Lung (tissue), 11 donors: ENCODE measurements at regions not wholly inside any gene's neighbourhood (a gene's known extent, or its start where the extent isn't known, plus 50 kb on each side); places are given as distances from the start of the nearest gene placed in this dataset.

Experiments used
- ATAC-seq: fragments of 200-7000 bp; cut with Tn5 transposase; one replicate; pipeline ENCODE4 v1.9.1; 2020; ENCODE audit warnings: moderate number of reproducible peaks; ENCODE audit not compliant: insufficient read depth, low FRiP score
- DNase-seq, 3 donors: peaks; one replicate each; pipeline ENCODE4 v3.0.0-alpha.2; 2013 to 2017
- H3K27ac ChIP-seq, 2 donors: one replicate each; pipeline ENCODE4 v1.5.1; 2013; ENCODE audit warnings: mild to moderate bottlenecking in 2 of 2, moderate library complexity in 2 of 2, control low read depth in 1 of 2, inconsistent platforms in 1 of 2, low read depth in 1 of 2, low read length in 1 of 2
- H3K27me3 ChIP-seq, 3 donors: one replicate each; pipeline ENCODE4 v1.5.1; 2013; ENCODE audit warnings: low read length in 2 of 3; ENCODE audit not compliant: control insufficient read depth in 3 of 3, insufficient read depth in 3 of 3
- H3K36me3 ChIP-seq, 4 donors: one replicate each; pipeline ENCODE4 v1.5.1; 2013; ENCODE audit warnings: low read length in 4 of 4, mild to moderate bottlenecking in 1 of 4, moderate library complexity in 1 of 4; ENCODE audit not compliant: control insufficient read depth in 4 of 4, insufficient read depth in 4 of 4
- H3K4me1 ChIP-seq, 5 donors: one replicate each; pipeline ENCODE4 v1.5.1; 2013; ENCODE audit warnings: low read length in 5 of 5, mild to moderate bottlenecking in 2 of 5, moderate library complexity in 1 of 5; ENCODE audit not compliant: control insufficient read depth in 5 of 5, insufficient read depth in 5 of 5
- H3K4me3 ChIP-seq: one replicate; pipeline ENCODE4 v1.5.1; 2013; ENCODE audit warnings: mild to moderate bottlenecking, control low read depth, moderate library complexity
- H3K9ac ChIP-seq, 2 donors: one replicate each; pipeline ENCODE4 v1.5.1; 2013; ENCODE audit warnings: low read length in 2 of 2, control low read depth in 1 of 2; ENCODE audit not compliant: insufficient read depth in 1 of 2
- H3K9me3 ChIP-seq, 4 donors: one replicate each; pipeline ENCODE4 v1.5.1; 2013; ENCODE audit warnings: low read length in 3 of 4, mild to moderate bottlenecking in 1 of 4, moderate library complexity in 1 of 4; ENCODE audit not compliant: control insufficient read depth in 4 of 4, insufficient read depth in 3 of 4
- WGBS, 2 donors: extraction: QIAGEN DNeasy Blood & Tissue Kit; methylation state at CpG; one replicate each; pipeline ENCODE4 v1.1.7; 2013; 5-methylcytosine and 5-hydroxymethylcytosine counted together
- TF ChIP-seq, protein P1 (sequence below): IDR thresholded peaks from 2 replicates; pipeline ENCODE4 v1.5.1; 2012; ENCODE audit warnings: mild to moderate bottlenecking; ENCODE audit errors: control extremely low read depth, extremely low read depth
- donor health status: control.
- donor health status: control.
- donor health status: Bipolar disorder and iron deficiency.
- donor health status: healthy.
- donor health status: DM: yes; HTN: yes; CAD: no.

DNA sequence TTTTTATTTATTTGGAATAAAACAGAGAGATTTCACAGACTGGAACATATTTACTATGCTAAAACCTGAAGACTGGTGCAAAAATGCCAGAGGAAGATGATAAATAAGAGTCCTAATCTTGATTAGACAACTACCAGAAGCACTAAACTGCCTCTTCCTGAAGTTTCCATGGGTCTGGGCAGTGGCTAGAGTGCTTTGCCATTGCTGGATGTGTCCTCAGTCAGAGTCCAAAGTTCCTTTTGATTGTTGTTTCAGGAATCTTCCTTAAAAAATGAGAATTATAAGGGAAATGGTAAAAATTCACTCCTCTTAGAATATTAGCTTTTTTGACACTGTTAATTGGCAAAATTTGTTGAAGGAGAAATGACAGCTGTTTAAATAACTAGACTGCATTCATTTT is 86.3 kb upstream of the AHR start:
- TF ChIP-seq, protein P1, sequence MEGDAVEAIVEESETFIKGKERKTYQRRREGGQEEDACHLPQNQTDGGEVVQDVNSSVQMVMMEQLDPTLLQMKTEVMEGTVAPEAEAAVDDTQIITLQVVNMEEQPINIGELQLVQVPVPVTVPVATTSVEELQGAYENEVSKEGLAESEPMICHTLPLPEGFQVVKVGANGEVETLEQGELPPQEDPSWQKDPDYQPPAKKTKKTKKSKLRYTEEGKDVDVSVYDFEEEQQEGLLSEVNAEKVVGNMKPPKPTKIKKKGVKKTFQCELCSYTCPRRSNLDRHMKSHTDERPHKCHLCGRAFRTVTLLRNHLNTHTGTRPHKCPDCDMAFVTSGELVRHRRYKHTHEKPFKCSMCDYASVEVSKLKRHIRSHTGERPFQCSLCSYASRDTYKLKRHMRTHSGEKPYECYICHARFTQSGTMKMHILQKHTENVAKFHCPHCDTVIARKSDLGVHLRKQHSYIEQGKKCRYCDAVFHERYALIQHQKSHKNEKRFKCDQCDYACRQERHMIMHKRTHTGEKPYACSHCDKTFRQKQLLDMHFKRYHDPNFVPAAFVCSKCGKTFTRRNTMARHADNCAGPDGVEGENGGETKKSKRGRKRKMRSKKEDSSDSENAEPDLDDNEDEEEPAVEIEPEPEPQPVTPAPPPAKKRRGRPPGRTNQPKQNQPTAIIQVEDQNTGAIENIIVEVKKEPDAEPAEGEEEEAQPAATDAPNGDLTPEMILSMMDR: no peak
- Histone ChIP-seq H3K4me1 (peaks cover 0 to 5% (median under 1%) of the 10 kb centered on the region in 5 donors), H3K9me3 (peaks cover 0 to 2% (median 0%) of the 10 kb centered on the region in 4 donors), H3K36me3 (no peaks in the 10 kb centered on the region), H3K4me3 (no peak overlapping the region), H3K9ac (no peak overlapping the region), H3K27me3 (no peaks in the 10 kb centered on the region), H3K27ac (no peak overlapping the region)
- ATAC-seq: no peak
- DNase-seq: no peak

DNA sequence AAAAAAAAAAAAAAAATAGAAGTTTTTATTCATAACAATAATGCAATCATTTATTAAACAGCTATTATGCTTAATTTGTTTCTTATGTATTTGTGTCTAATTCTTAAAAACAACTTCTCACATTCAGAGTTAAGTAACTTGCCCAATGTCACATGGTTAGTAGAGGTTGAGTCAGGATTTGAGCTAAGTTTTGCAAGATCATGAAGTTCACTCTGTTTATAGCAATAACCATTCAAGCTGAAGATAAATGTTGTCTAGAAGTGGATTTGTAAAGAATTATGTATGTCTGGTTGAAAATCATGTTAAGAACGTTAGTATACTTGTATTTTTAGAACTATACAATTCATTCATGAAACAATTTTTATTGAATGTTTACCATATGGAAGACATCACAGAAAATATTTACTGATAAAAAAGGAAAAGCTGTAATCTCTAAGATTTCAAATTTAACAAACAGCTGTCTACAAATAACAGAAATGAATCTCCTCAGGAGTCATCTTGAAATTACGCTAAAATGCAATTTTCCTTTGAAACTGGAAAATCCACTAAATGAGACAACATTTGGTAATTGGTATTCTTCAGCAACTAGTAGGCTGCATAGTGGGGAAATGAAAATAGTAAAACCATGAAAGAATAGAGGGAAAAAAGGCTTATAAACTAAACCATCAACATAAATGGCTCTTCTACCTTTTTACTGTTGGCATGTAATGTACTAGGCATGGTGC is 70.5 kb upstream of the AHR start:
- H3K9me3 ChIP-seq: no peaks in the 10 kb centered on the region
- no peak overlapping the region for H3K9ac ChIP-seq
- TF ChIP-seq, protein P1: no peak
- H3K4me3 ChIP-seq: no peak overlapping the region
- peaks cover 0 to 3% (median 0%) of the 10 kb centered on the region in 5 donors for H3K4me1 ChIP-seq
- DNase-seq (no peak), ATAC-seq (no peak)
- H3K36me3 ChIP-seq: no peaks in the 10 kb centered on the region
- WGBS, 2 donors: 78 to 88% methylated on average over 2 of the region's 2 CpGs
- no peak overlapping the region for H3K27ac ChIP-seq
- H3K27me3 ChIP-seq: no peaks in the 10 kb centered on the region

DNA sequence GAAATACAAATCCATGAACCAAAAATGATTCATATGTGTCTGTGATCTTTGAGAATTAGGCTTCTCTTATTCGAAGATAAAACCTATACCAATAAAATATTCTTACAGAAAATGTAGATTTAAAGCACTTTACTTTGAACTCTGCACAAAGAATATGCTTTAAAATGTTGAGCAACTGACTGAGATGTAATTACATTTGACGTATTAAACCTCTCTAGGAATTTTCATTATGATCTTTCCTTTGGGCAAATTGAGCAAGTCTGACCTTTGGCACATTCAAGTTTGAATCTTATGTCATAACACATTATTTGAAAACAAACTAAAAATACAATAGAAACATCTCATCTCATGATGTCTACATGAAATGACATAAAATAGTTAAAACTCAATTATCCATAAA is 69.2 kb upstream of the AHR start:
- WGBS, 2 donors: 85 to 87% methylated on average over 2 of the region's 2 CpGs
- H3K9ac ChIP-seq: no peak overlapping the region
- H3K4me1 ChIP-seq: peaks cover 0 to 4% (median 0%) of the 10 kb centered on the region in 5 donors
- TF ChIP-seq, protein P1: no peak
- no peak for ATAC-seq
- H3K27ac ChIP-seq: no peak overlapping the region
- no peak overlapping the region for H3K4me3 ChIP-seq
- H3K27me3 ChIP-seq: no peaks in the 10 kb centered on the region
- no peak for DNase-seq
- H3K36me3 ChIP-seq: no peaks in the 10 kb centered on the region
- H3K9me3 ChIP-seq: no peaks in the 10 kb centered on the region
